ENCODE measurements at regions not wholly inside any gene's neighbourhood (a gene's known extent, or its start where the extent isn't known, plus 50 kb on each side); places are given as distances from the start of the nearest gene placed in this dataset.

DNA sequence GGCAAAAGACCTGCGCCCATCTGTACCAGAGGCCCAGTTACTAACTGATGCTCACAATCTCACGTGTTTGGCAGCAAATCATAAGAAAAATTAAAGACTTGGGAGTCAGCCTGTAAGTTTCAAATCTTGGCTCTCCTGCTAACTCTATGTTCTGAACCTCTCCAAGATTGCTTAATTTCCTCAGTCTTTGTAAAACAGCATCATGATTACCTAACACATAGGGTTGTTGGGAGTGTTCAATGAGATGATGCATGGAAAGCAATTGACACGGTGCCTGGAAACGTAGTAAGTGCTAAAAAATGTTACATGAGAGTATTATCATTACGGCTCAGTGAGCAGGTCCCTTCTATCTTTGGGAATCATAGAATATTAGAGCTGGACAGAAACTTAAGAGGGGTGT is 497.6 kb upstream of the TCF4 start:
- TF ChIP-seq RAD21 (IDR thresholded peaks at IDR 0.05; ENCODE audit: low read length) (no peak), MAZ (IDR thresholded peaks at IDR 0.05; ENCODE audit: borderline replicate concordance, low read depth, low read length) (no peak), CEBPB (IDR thresholded peaks at IDR 0.05; ENCODE audit: low read depth, low read length) (peak; percentile 90)
- TF ChIP-seq, protein P1, sequence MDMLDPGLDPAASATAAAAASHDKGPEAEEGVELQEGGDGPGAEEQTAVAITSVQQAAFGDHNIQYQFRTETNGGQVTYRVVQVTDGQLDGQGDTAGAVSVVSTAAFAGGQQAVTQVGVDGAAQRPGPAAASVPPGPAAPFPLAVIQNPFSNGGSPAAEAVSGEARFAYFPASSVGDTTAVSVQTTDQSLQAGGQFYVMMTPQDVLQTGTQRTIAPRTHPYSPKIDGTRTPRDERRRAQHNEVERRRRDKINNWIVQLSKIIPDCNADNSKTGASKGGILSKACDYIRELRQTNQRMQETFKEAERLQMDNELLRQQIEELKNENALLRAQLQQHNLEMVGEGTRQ (IDR thresholded peaks at IDR 0.05; ENCODE audit: low read depth, low read length), result no peak
- Histone ChIP-seq H3K4me2 (ENCODE audit: low read depth, low read length) (no peak overlapping the region), H2AFZ (replicated peaks; ENCODE audit: low read length, poor library complexity) (no peak overlapping the region), H3K4me1 (ENCODE audit: control insufficient read depth, insufficient read depth, low read length) (peaks cover 11% of the 10 kb centered on the region), H3K36me3 (ENCODE audit: control insufficient read depth, insufficient read depth, low read length) (no peaks in the 10 kb centered on the region), H2BK20ac (ENCODE audit: low read depth, low read length) (no peak overlapping the region; the same call in 1 of the 2 replicates), H3K9me3 (ENCODE audit: control insufficient read depth, insufficient read depth, low read length) (no peaks in the 10 kb centered on the region), H3K4ac (ENCODE audit: low read depth, low read length) (0 out of 2 replicates have a peak overlapping the region, but pooled peaks have one; percentile 18), H4K91ac (ENCODE audit: insufficient read depth, low read depth, low read length) (no peak overlapping the region), H4K8ac (ENCODE audit: low read depth in 2 of 2, low read length in 2 of 2) (no peak overlapping the region), H3K27ac (ENCODE audit: insufficient read depth, low read length) (no peak overlapping the region), H2BK5ac (ENCODE audit: low read depth, low read length, poor library complexity, severe bottlenecking) (no peak overlapping the region), H4K5ac (ENCODE audit: low read depth, low read length) (no peak overlapping the region), H2BK15ac (ENCODE audit: low read depth, low read length) (0 out of 3 replicates have a peak overlapping the region, but pooled peaks have one; percentile 5), H2AK9ac (replicated peaks; ENCODE audit: low read depth, low read length, poor library complexity) (no peak overlapping the region), H3K4me3 (ENCODE audit: insufficient read depth, low read depth, low read length) (no peak overlapping the region), H3K27me3 (ENCODE audit: control insufficient read depth, insufficient read depth, low read length) (no peaks in the 10 kb centered on the region), H3K23ac (ENCODE audit: low read depth, low read length) (no peak overlapping the region), H3K14ac (replicated peaks; ENCODE audit: low read depth, low read length) (no peak overlapping the region), H3K9me1 (ENCODE audit: insufficient read depth, low read length) (peaks cover 8% of the 10 kb centered on the region), H3K56ac (ENCODE audit: extremely low read depth, insufficient read depth, low read length) (no peak overlapping the region), H3K79me1 (ENCODE audit: low read depth in 1 of 2, low read length in 2 of 2) (peaks cover 0 to 3% of the 10 kb centered on the region in 2 experiments; a peak in 2 of 4 replicates), H2BK120ac (ENCODE audit: low read depth, low read length) (peak overlapping the region; percentile 58; the same call in 1 of the 2 replicates), H3K18ac (ENCODE audit: low read depth, low read length) (peak overlapping the region; percentile 57; the same call in 1 of the 2 replicates), H4K20me1 (ENCODE audit: insufficient read depth, low read length) (no peaks in the 10 kb centered on the region), H2AK5ac (ENCODE audit: low read depth, low read length) (no peak overlapping the region), H3K9ac (ENCODE audit: low read depth, low read length) (no peak overlapping the region)
- ChIA-PET POLR2A (ENCODE audit: unreplicated experiment) (no interaction called here), CTCF (no interaction called here)
- no peak; the same call in 1 of the 2 replicates for ATAC-seq (ENCODE audit: low read depth)
- no CpG with 5 or more reads among the region's 5 CpGs for WGBS, 2 experiments (ENCODE audit: extremely low coverage in 2 of 2, insufficient read length in 1 of 2)
- intact Hi-C loops (cut with micrococcal nuclease) (loop anchor here (10.0 kb wide), 1 partner anchor 301 kb away; no protein-coding TSS in a partner anchor), in situ Hi-C loops (cut with MboI; ENCODE audit: low sequenced_read_pairs) (no loop called here), dilution Hi-C loops (cut with HindIII; ENCODE audit: low sequenced_read_pairs, unreplicated experiment) (no loop called here)
- BruUV-seq (replicated peaks), result no TSS peak
- peak; percentile 86 for DNase-seq

All from IMR-90 (cell line).